DMS114 treated with DMSO at 0.1 percent for 48 hours (cell line): ENCODE measurements at regions not wholly inside any gene's neighbourhood (a gene's known extent, or its start where the extent isn't known, plus 50 kb on each side); places are given as distances from the start of the nearest gene placed in this dataset.

Experiments
- DNase-seq: peaks from one replicate; lab custom pipeline; 2025; ENCODE audit not compliant: unreplicated experiment; lab: John Stamatoyannopoulos, UW

- DNase-seq = no peak
Measured at GRCh38 chr16:54813778-54814177, 116.9 kb upstream of the IRX5 start.

- peak; percentile 2 for DNase-seq
Measured at GRCh38 chr16:54812229-54812628, 118.4 kb upstream of the IRX5 start.

GRCh38 chr16:54808890-54809289 lies 121.8 kb upstream of the IRX5 start:
- no peak for DNase-seq

GRCh38 chr16:54806881-54807360 lies 123.7 kb upstream of the IRX5 start:
- no peak for DNase-seq

GRCh38 chr16:54806378-54806777 lies 124.3 kb upstream of the IRX5 start:
- no peak for DNase-seq

- DNase-seq = no peak
Measured at GRCh38 chr16:54805648-54806047, 125.0 kb upstream of the IRX5 start.

GRCh38 chr16:54801057-54801844 lies 129.4 kb upstream of the IRX5 start:
- DNase-seq = no peak

- no peak for DNase-seq
Measured at GRCh38 chr16:54798267-54798666, 132.4 kb upstream of the IRX5 start.

GRCh38 chr16:54796211-54796610 lies 134.5 kb upstream of the IRX5 start:
- no peak for DNase-seq

- DNase-seq = no peak
Measured at GRCh38 chr16:54792811-54793210, 137.9 kb upstream of the IRX5 start.

GRCh38 chr16:54787045-54787444 lies 143.6 kb upstream of the IRX5 start:
- DNase-seq = no peak

GRCh38 chr16:54783980-54784379 lies 146.7 kb upstream of the IRX5 start:
- no peak for DNase-seq

GRCh38 chr16:54783226-54783625 lies 147.4 kb upstream of the IRX5 start:
- no peak for DNase-seq

- no peak for DNase-seq
Measured at GRCh38 chr16:54780266-54780665, 150.4 kb upstream of the IRX5 start.

- DNase-seq = no peak
Measured at GRCh38 chr16:54779549-54779948, 151.1 kb upstream of the IRX5 start.

GRCh38 chr16:54774768-54775167 lies 155.9 kb upstream of the IRX5 start:
- DNase-seq = no peak

GRCh38 chr16:54772400-54772799 lies 158.3 kb upstream of the IRX5 start:
- no peak for DNase-seq

GRCh38 chr16:54766355-54766754 lies 164.3 kb upstream of the IRX5 start:
- no peak for DNase-seq

- no peak for DNase-seq
Measured at GRCh38 chr16:54750249-54750648, 180.4 kb upstream of the IRX5 start.

GRCh38 chr16:54748611-54749190 lies 182.0 kb upstream of the IRX5 start:
- no peak for DNase-seq

- no peak for DNase-seq
Measured at GRCh38 chr16:54746596-54746995, 184.1 kb upstream of the IRX5 start.

GRCh38 chr16:54744998-54745397 lies 185.7 kb upstream of the IRX5 start:
- DNase-seq = no peak

- no peak for DNase-seq
Measured at GRCh38 chr16:54742436-54742835, 188.2 kb upstream of the IRX5 start.
